ENCODE measurements at regions not wholly inside any gene's neighbourhood (a gene's known extent, or its start where the extent isn't known, plus 50 kb on each side); places are given as distances from the start of the nearest gene placed in this dataset.

- TF ChIP-seq EZH2 (IDR thresholded peaks at IDR 0.05; ENCODE audit: borderline replicate concordance, low read length): no peak
- no peak for TF ChIP-seq CTCF (IDR thresholded peaks at IDR 0.05; ENCODE audit: low read length)
- H4K20me1 ChIP-seq (ENCODE audit: insufficient read depth, low read length): no peaks in the 10 kb centered on the region
- H3K9me3 ChIP-seq (ENCODE audit: low read length): 0 out of 2 replicates have a peak, but pooled peaks cover 2% of the 10 kb centered on the region
- no peak overlapping the region for H2AFZ ChIP-seq (ENCODE audit: low read length)
- H3K4me3 ChIP-seq (ENCODE audit: low read depth, low read length, poor library complexity, severe bottlenecking): no peak overlapping the region
- no peaks in the 10 kb centered on the region for H3K36me3 ChIP-seq (ENCODE audit: insufficient read depth, low read length)
- no peaks in the 10 kb centered on the region for H3K79me2 ChIP-seq (ENCODE audit: insufficient read depth, low read length)
- H3K4me1 ChIP-seq (ENCODE audit: insufficient read depth, low read length, severe bottlenecking): no peaks in the 10 kb centered on the region
- H3K27ac ChIP-seq (ENCODE audit: low read depth, low read length, poor library complexity, severe bottlenecking): no peak overlapping the region
- H3K9me2 ChIP-seq (ENCODE audit: low read depth, low read length): no peaks in the 10 kb centered on the region; the same call in 1 of the 2 replicates
- H3K9ac ChIP-seq (ENCODE audit: low read length): no peak overlapping the region
- H3F3A ChIP-seq (ENCODE audit: insufficient read depth, low read length): no peaks in the 10 kb centered on the region
- H3K27me3 ChIP-seq (ENCODE audit: insufficient read depth, low read length): no peaks in the 10 kb centered on the region
- H3K4me2 ChIP-seq (ENCODE audit: low read length): no peak overlapping the region
Measured at GRCh38 chr13:106299621-106300020, 235.8 kb downstream of the EFNB2 start.

- no peak overlapping the region for H3K27ac ChIP-seq (ENCODE audit: low read depth, low read length, poor library complexity, severe bottlenecking)
- H3K9me3 ChIP-seq (ENCODE audit: low read length): no peaks in the 10 kb centered on the region
- H3K9ac ChIP-seq (ENCODE audit: low read length): no peak overlapping the region
- no peaks in the 10 kb centered on the region for H3K4me1 ChIP-seq (ENCODE audit: insufficient read depth, low read length, severe bottlenecking)
- no peak overlapping the region for H3K4me3 ChIP-seq (ENCODE audit: low read depth, low read length, poor library complexity, severe bottlenecking)
- H3F3A ChIP-seq (ENCODE audit: insufficient read depth, low read length): no peaks in the 10 kb centered on the region
- H2AFZ ChIP-seq (ENCODE audit: low read length): no peak overlapping the region
- no peaks in the 10 kb centered on the region for H3K27me3 ChIP-seq (ENCODE audit: insufficient read depth, low read length)
- H3K9me2 ChIP-seq (ENCODE audit: low read depth, low read length): no peaks in the 10 kb centered on the region
- no peaks in the 10 kb centered on the region for H3K79me2 ChIP-seq (ENCODE audit: insufficient read depth, low read length)
- no peak overlapping the region for H3K4me2 ChIP-seq (ENCODE audit: low read length)
- TF ChIP-seq CTCF (IDR thresholded peaks at IDR 0.05; ENCODE audit: low read length) (no peak), EZH2 (IDR thresholded peaks at IDR 0.05; ENCODE audit: borderline replicate concordance, low read length) (no peak)
- H3K36me3 ChIP-seq (ENCODE audit: insufficient read depth, low read length): no peaks in the 10 kb centered on the region
- no peaks in the 10 kb centered on the region for H4K20me1 ChIP-seq (ENCODE audit: insufficient read depth, low read length)
Measured at GRCh38 chr13:106297283-106297682, 238.2 kb downstream of the EFNB2 start.

GRCh38 chr13:106296723-106297122 lies 238.7 kb downstream of the EFNB2 start:
- Histone ChIP-seq H3K36me3 (ENCODE audit: insufficient read depth, low read length) (no peaks in the 10 kb centered on the region), H3K27me3 (ENCODE audit: insufficient read depth, low read length) (no peaks in the 10 kb centered on the region), H3K9ac (ENCODE audit: low read length) (no peak overlapping the region), H2AFZ (ENCODE audit: low read length) (no peak overlapping the region), H3K4me2 (ENCODE audit: low read length) (no peak overlapping the region), H3K4me3 (ENCODE audit: low read depth, low read length, poor library complexity, severe bottlenecking) (no peak overlapping the region), H3K4me1 (ENCODE audit: insufficient read depth, low read length, severe bottlenecking) (no peaks in the 10 kb centered on the region), H3K27ac (ENCODE audit: low read depth, low read length, poor library complexity, severe bottlenecking) (no peak overlapping the region), H3K9me3 (ENCODE audit: low read length) (no peaks in the 10 kb centered on the region), H3K9me2 (ENCODE audit: low read depth, low read length) (no peaks in the 10 kb centered on the region), H4K20me1 (ENCODE audit: insufficient read depth, low read length) (no peaks in the 10 kb centered on the region), H3K79me2 (ENCODE audit: insufficient read depth, low read length) (no peaks in the 10 kb centered on the region), H3F3A (ENCODE audit: insufficient read depth, low read length) (no peaks in the 10 kb centered on the region)
- no peak for TF ChIP-seq CTCF (IDR thresholded peaks at IDR 0.05; ENCODE audit: low read length)
- no peak for TF ChIP-seq EZH2 (IDR thresholded peaks at IDR 0.05; ENCODE audit: borderline replicate concordance, low read length)
